ENCODE measurements at regions not wholly inside any gene's neighbourhood (a gene's known extent, or its start where the extent isn't known, plus 50 kb on each side); places are given as distances from the start of the nearest gene placed in this dataset.

DNA sequence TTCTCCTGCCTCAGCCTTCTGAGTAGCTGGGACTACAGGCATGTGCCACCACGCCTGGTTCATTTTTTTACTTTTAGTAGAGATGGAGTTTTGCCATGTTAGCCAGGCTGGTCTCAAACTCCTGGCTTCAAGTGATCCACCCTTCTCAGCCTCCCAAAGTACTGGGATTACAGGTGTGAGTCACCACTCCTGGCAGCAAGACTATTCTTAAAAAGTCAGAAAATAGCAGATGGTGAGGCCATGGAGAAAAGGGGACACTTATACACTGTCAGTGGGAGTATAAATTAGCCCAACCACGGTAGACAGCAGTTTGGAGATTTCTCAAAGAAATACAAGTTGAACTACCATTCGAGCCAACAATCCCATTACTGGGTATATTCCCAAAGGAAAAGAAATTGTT, 603.3 kb upstream of the TBL1XR1 start:
- 77 to 88% (median 78%) methylated on average over 3 of the region's 3 CpGs for WGBS, 3 donors
- Histone ChIP-seq H3K36me3 (no peaks in the 10 kb centered on the region), H3K27ac (no peak overlapping the region), H3K9me3 (no peaks in the 10 kb centered on the region), H3K27me3 (no peaks in the 10 kb centered on the region), H3K4me1 (ENCODE audit: insufficient read depth) (no peaks in the 10 kb centered on the region), H3K4me3 (no peak overlapping the region)
- TF ChIP-seq POLR2A (IDR thresholded peaks at IDR 0.05) (no peak), EP300 (IDR thresholded peaks at IDR 0.05) (no peak)
- TF ChIP-seq, protein P1, sequence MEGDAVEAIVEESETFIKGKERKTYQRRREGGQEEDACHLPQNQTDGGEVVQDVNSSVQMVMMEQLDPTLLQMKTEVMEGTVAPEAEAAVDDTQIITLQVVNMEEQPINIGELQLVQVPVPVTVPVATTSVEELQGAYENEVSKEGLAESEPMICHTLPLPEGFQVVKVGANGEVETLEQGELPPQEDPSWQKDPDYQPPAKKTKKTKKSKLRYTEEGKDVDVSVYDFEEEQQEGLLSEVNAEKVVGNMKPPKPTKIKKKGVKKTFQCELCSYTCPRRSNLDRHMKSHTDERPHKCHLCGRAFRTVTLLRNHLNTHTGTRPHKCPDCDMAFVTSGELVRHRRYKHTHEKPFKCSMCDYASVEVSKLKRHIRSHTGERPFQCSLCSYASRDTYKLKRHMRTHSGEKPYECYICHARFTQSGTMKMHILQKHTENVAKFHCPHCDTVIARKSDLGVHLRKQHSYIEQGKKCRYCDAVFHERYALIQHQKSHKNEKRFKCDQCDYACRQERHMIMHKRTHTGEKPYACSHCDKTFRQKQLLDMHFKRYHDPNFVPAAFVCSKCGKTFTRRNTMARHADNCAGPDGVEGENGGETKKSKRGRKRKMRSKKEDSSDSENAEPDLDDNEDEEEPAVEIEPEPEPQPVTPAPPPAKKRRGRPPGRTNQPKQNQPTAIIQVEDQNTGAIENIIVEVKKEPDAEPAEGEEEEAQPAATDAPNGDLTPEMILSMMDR (IDR thresholded peaks at IDR 0.05) = no peak
- no peak for DNase-seq
- intact Hi-C loops (cut with DNase I) = no loop called here

DNA sequence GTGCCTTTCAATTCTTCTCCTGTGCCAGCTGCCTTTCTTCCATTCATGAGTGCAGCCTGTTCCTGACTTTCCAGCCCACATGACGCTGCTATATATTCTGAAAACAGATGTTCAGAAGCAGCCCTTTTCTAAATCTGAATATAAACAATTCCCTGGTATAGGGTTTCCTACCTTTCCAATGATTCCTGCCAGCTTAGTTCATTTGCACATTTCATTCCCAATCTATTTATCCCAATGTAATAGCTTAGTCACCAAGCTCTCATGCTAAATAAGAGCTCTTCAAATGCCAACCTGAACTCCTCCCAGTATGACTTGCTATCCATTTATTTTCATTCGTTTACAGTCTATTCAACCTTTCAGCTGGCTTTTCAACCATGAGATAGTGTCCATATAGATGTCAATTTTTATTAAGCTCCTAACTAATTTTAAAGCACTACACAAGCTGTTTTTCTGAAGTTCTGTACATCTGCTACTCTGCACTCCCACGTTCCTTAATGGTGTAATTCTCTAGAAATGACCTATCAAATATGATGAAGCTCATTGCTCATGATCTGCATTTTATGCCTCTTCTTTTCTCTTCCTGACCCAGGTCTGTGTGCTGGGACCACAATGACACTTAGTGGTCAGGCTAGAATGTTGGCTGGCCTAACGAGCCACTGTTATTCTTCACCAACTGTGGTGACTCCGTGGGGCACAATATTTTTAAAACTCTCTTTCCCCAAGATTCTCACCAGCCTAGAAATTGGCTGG, 605.0 kb upstream of the TBL1XR1 start:
- Histone ChIP-seq H3K4me1 (ENCODE audit: insufficient read depth) (no peaks in the 10 kb centered on the region), H3K4me3 (no peak overlapping the region), H3K9me3 (no peaks in the 10 kb centered on the region), H3K27me3 (no peaks in the 10 kb centered on the region), H3K36me3 (no peaks in the 10 kb centered on the region), H3K27ac (no peak overlapping the region)
- no peak for TF ChIP-seq POLR2A (IDR thresholded peaks at IDR 0.05)
- TF ChIP-seq, protein P1 (IDR thresholded peaks at IDR 0.05) = no peak
- TF ChIP-seq EP300 (IDR thresholded peaks at IDR 0.05) = no peak
- DNase-seq = no peak
- 78 to 89% (median 85%) methylated on average over 5 of the region's 5 CpGs for WGBS, 3 donors
- intact Hi-C loops (cut with DNase I) = no loop called here

DNA sequence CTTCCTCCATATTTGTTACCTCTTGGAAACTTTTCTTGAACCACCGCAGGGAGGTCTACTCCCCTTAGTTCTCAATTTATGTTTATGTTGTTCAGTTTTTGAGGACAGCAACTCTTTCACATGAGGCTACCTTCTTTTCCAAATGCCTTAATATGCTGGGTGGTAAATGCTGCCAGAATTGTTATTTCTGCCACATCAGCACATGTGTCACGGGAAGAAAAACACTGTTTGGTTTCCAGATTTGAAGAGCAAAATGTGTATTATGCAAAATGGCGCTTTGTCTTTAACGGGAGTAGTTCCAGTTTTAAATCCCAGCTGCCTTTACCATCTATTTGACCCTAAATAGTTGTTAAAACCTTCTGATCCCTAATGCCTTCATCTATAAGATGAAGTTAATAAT, 606.2 kb upstream of the TBL1XR1 start:
- no peak overlapping the region for H3K4me3 ChIP-seq
- H3K9me3 ChIP-seq = no peaks in the 10 kb centered on the region
- no peak for TF ChIP-seq EP300 (IDR thresholded peaks at IDR 0.05)
- TF ChIP-seq, protein P1 (IDR thresholded peaks at IDR 0.05) = no peak
- TF ChIP-seq POLR2A (IDR thresholded peaks at IDR 0.05) = no peak
- DNase-seq = no peak
- H3K27ac ChIP-seq = no peak overlapping the region
- 85 to 87% (median 87%) methylated on average over 4 of the region's 4 CpGs for WGBS, 3 donors
- H3K4me1 ChIP-seq (ENCODE audit: insufficient read depth) = no peaks in the 10 kb centered on the region
- H3K27me3 ChIP-seq = no peaks in the 10 kb centered on the region
- intact Hi-C loops (cut with DNase I) = no loop called here
- H3K36me3 ChIP-seq = no peaks in the 10 kb centered on the region

DNA sequence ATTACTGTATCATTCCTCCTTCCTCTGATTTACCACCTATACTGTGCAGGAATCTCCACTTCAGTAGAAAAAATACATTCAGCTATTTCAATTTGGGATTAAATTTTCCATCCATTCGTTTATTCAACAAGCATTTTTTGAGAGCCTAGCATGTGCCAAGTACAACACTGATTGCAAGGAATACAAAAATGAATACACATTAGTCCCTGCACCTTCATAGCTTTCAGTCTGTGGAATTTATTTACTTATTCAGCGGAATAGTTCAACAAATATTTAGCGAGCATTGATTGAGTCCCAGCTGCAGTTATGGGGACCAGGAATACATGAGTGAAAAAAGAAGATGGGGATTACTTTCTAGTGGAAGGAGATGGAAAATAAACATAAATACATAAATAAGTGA, 606.8 kb upstream of the TBL1XR1 start:
- DNase-seq = no peak
- intact Hi-C loops (cut with DNase I) = no loop called here
- Histone ChIP-seq H3K27me3 (no peaks in the 10 kb centered on the region), H3K36me3 (no peaks in the 10 kb centered on the region), H3K4me3 (no peak overlapping the region), H3K4me1 (ENCODE audit: insufficient read depth) (no peaks in the 10 kb centered on the region), H3K27ac (no peak overlapping the region), H3K9me3 (no peaks in the 10 kb centered on the region)
- TF ChIP-seq POLR2A (IDR thresholded peaks at IDR 0.05) = no peak
- no peak for TF ChIP-seq EP300 (IDR thresholded peaks at IDR 0.05)
- TF ChIP-seq, protein P1 (IDR thresholded peaks at IDR 0.05) = no peak
- 17 to 42% (median 25%) methylated on average over 3 of the region's 3 CpGs for WGBS, 3 donors

Measured in ovary (tissue), 7 donors.